Stimulated activated CD4-positive, alpha-beta T cell treated with anti-CD3 and anti-CD28 coated beads, Interleukin-2, amount 100 ng/mL, for 24 hours (primary cell): ENCODE measurements at regions not wholly inside any gene's neighbourhood (a gene's known extent, or its start where the extent isn't known, plus 50 kb on each side); places are given as distances from the start of the nearest gene placed in this dataset.

Source experiments
- DNase-seq, 2 donors: peaks; one replicate each; pipeline ENCODE4 v3.0.0-alpha.2; 2020

GRCh38 chr11:13225038-13226001, 52.3 kb upstream of the BMAL1 start:
- DNase-seq, result no peak

GRCh38 chr11:13227676-13228255, 49.8 kb upstream of the BMAL1 start:
- DNase-seq, result no peak
